NCI-H446 (cell line): ENCODE measurements at regions not wholly inside any gene's neighbourhood (a gene's known extent, or its start where the extent isn't known, plus 50 kb on each side); places are given as distances from the start of the nearest gene placed in this dataset.

Experiments
- DNase-seq, 2 experiments: peaks; one replicate each; lab custom pipeline; 2025; lab: John Stamatoyannopoulos, UW

GRCh38 chr5:110109667-110110066 is 419.9 kb downstream of the MAN2A1 start:
- no peak for DNase-seq

GRCh38 chr5:110112348-110112747 is 422.6 kb downstream of the MAN2A1 start:
- no peak for DNase-seq

GRCh38 chr5:110115503-110115902 is 425.8 kb downstream of the MAN2A1 start:
- no peak for DNase-seq

GRCh38 chr5:110116539-110116938 is 426.8 kb downstream of the MAN2A1 start:
- no peak for DNase-seq

GRCh38 chr5:110134963-110135935 is 445.5 kb downstream of the MAN2A1 start:
- no peak for DNase-seq

- DNase-seq: no peak
Observed at GRCh38 chr5:110150199-110150598, 460.5 kb downstream of the MAN2A1 start.

- no peak for DNase-seq
Observed at GRCh38 chr5:110159202-110159601, 469.5 kb downstream of the MAN2A1 start.

GRCh38 chr5:110161162-110161561 is 471.4 kb downstream of the MAN2A1 start:
- no peak for DNase-seq

GRCh38 chr5:110165366-110165765 is 475.6 kb downstream of the MAN2A1 start:
- DNase-seq: no peak

- DNase-seq: no peak
Observed at GRCh38 chr5:110167384-110167783, 477.7 kb downstream of the MAN2A1 start.

GRCh38 chr5:110169461-110169860 is 479.7 kb downstream of the MAN2A1 start:
- DNase-seq: no peak

- no peak for DNase-seq
Observed at GRCh38 chr5:110177729-110178128, 488.0 kb downstream of the MAN2A1 start.

- no peak for DNase-seq
Observed at GRCh38 chr5:110179321-110179720, 489.6 kb downstream of the MAN2A1 start.

- DNase-seq: no peak
Observed at GRCh38 chr5:110194191-110194590, 504.5 kb downstream of the MAN2A1 start.

GRCh38 chr5:110195288-110195687 is 505.6 kb downstream of the MAN2A1 start:
- peak; percentile 81 to 95 for DNase-seq

GRCh38 chr5:110201791-110202190 is 512.1 kb downstream of the MAN2A1 start:
- DNase-seq: no peak

- DNase-seq: no peak
Observed at GRCh38 chr5:110203661-110204060, 513.9 kb downstream of the MAN2A1 start.

GRCh38 chr5:110209401-110209800 is 517.1 kb downstream of the TMEM232 start:
- no peak for DNase-seq

GRCh38 chr5:110218981-110219380 is 507.5 kb downstream of the TMEM232 start:
- DNase-seq: no peak

- no peak for DNase-seq
Observed at GRCh38 chr5:110219769-110220168, 506.7 kb downstream of the TMEM232 start.

- DNase-seq: no peak
Observed at GRCh38 chr5:110221036-110221435, 505.4 kb downstream of the TMEM232 start.

- DNase-seq: no peak
Observed at GRCh38 chr5:110224050-110224449, 502.4 kb downstream of the TMEM232 start.

- DNase-seq: no peak
Observed at GRCh38 chr5:110225949-110226348, 500.5 kb downstream of the TMEM232 start.

- DNase-seq: no peak
Observed at GRCh38 chr5:110239786-110240185, 486.7 kb downstream of the TMEM232 start.
